GM12878 (cell line): ENCODE measurements at regions not wholly inside any gene's neighbourhood (a gene's known extent, or its start where the extent isn't known, plus 50 kb on each side); places are given as distances from the start of the nearest gene placed in this dataset.

Source experiments
- ATAC-seq: fragments of 200-7000 bp; cut with Tn5 transposase; 3 replicates; pipeline ENCODE4 v1.9.1; 2020; ENCODE audit warnings: mild to moderate bottlenecking, moderate library complexity
- BruUV-seq: library from RNA; stranded (reverse); fragments of 400-500 nt; replicated peaks from 2 replicates; lab custom pipeline; 2021; lab: Mats Ljungman, UMichigan
- CTCF ChIA-PET: fragments of 300-600 bp; sonication (Branson Sonifier 250); formaldehyde crosslinking; extraction: SDS; loops from one replicate; lab custom pipeline; 2021; ENCODE audit warnings: inconsistent platforms; lab: Yijun Ruan, JAX
- POLR2A ChIA-PET: fragments of 350-600 bp; formaldehyde crosslinking; extraction: SDS; loops from one replicate; lab custom pipeline; 2021; ENCODE audit warnings: inconsistent platforms; lab: Charles Lee
- RAD21 ChIA-PET: fragments of 300-600 bp; sonication (Branson Sonifier 250); formaldehyde crosslinking; loops from one replicate; lab custom pipeline; 2023; ENCODE audit warnings: antibody characterized with exemption; ENCODE audit not compliant: unreplicated experiment; lab: Charles Lee
- SMC1A ChIA-PET: fragments of 300-600 bp; sonication (Branson Sonifier 250); formaldehyde crosslinking; loops from one replicate; lab custom pipeline; 2023; ENCODE audit not compliant: unreplicated experiment, uncharacterized antibody; lab: Charles Lee
- DNase-seq: peaks from one replicate; pipeline ENCODE4 v3.0.0-alpha.2; 2011; ENCODE audit warnings: low read depth, low spot score
- FAIRE-seq: peaks from 3 replicates; lab custom pipeline; 2011; peaks lifted over from hg19 to GRCh38; lab: Jason Lieb, UNC
- H2AFZ ChIP-seq: 2 replicates; pipeline ENCODE4 v1.6.0; 2011; ENCODE audit warnings: low read depth, low read length, control low read depth; ENCODE audit not compliant: control insufficient read depth
- H3K27ac ChIP-seq: 2 replicates; pipeline ENCODE4 v1.5.1; 2011; ENCODE audit warnings: control low read depth; ENCODE audit not compliant: control insufficient read depth, insufficient read depth
- H3K27me3 ChIP-seq, 2 experiments: replicated peaks in 1 of 2; 2 replicates each; pipeline versions ENCODE4 v1.6.0 to v1.6.1; 2011; ENCODE audit warnings: low read length in 1 of 2; ENCODE audit not compliant: control insufficient read depth in 2 of 2, insufficient read depth in 2 of 2
- H3K36me3 ChIP-seq, 2 experiments: 2 replicates each; pipeline ENCODE4 v1.5.1; 2011; ENCODE audit warnings: low read length in 1 of 2; ENCODE audit not compliant: control insufficient read depth in 2 of 2, insufficient read depth in 2 of 2
- H3K4me1 ChIP-seq: 2 replicates; pipeline ENCODE4 v1.6.1; 2011; ENCODE audit warnings: mild to moderate bottlenecking, low read length, moderate library complexity, mixed read lengths; ENCODE audit not compliant: control insufficient read depth, insufficient read depth
- H3K4me2 ChIP-seq: 2 replicates; pipeline ENCODE4 v1.6.0; 2011; ENCODE audit warnings: control low read depth; ENCODE audit not compliant: control insufficient read depth, insufficient read depth
- H3K4me3 ChIP-seq: fragments of 200-600 bp; sonication (generic); 2 replicates; pipeline ENCODE4 v1.5.1; 2016
- H3K79me2 ChIP-seq: 2 replicates; pipeline ENCODE4 v1.6.0; 2011; ENCODE audit warnings: low read length; ENCODE audit not compliant: control insufficient read depth, insufficient read depth
- H3K9ac ChIP-seq: 2 replicates; pipeline ENCODE4 v1.8.0; 2011; ENCODE audit warnings: low read length, control low read depth, mixed read lengths; ENCODE audit not compliant: control insufficient read depth, insufficient read depth
- H3K9me3 ChIP-seq: replicated peaks from 3 replicates; pipeline ENCODE4 v1.5.1; 2011; ENCODE audit warnings: mild to moderate bottlenecking, low read length; ENCODE audit not compliant: control insufficient read depth, insufficient read depth
- H4K20me1 ChIP-seq: 2 replicates; pipeline ENCODE4 v1.6.0; 2011; ENCODE audit not compliant: control insufficient read depth, insufficient read depth
- CHD1 ChIP-seq: IDR thresholded peaks from 2 replicates; pipeline ENCODE4 v1.6.1; 2012; ENCODE audit warnings: low read depth, low read length, improper control_type of control experiment
- CREB1 ChIP-seq: IDR thresholded peaks from 2 replicates; pipeline ENCODE4 v1.6.1; 2012; ENCODE audit warnings: low read depth, mild to moderate bottlenecking, inconsistent platforms
- RUNX3 ChIP-seq: IDR thresholded peaks from 2 replicates; pipeline ENCODE4 v1.6.1; 2012; ENCODE audit warnings: low read length, inconsistent platforms
- WGBS: methylation state at CpG from one replicate; pipeline ENCODE4 v1.1.6; 2016; ENCODE audit warnings: low lambda C conversion rate; ENCODE audit not compliant: insufficient replicate concordance, insufficient coverage; ENCODE audit errors: missing lambda C conversion rate; 5-methylcytosine and 5-hydroxymethylcytosine counted together
- in situ Hi-C: fragments of 300-500 bp; cut with MboI; formaldehyde crosslinking; loops from 9 replicates; pipeline ENCODE4 v1.14.3; 2018; ENCODE audit warnings: mixed read lengths
- intact Hi-C: fragments of 100-400 bp; cut with micrococcal nuclease; formaldehyde crosslinking; loops from one replicate; pipeline ENCODE4 v1.14.2; 2022; ENCODE audit not compliant: unreplicated experiment
- TF ChIP-seq, protein P1 (sequence below): fragments of 450-650 bp; IDR thresholded peaks from 2 replicates; pipeline ENCODE4 v1.6.1; 2017; ENCODE audit warnings: mild to moderate bottlenecking, low read depth, inconsistent platforms; ENCODE audit not compliant: poor library complexity, severe bottlenecking
- TF ChIP-seq, protein P2 (sequence below): fragments of 450-650 bp; formaldehyde crosslinking; IDR thresholded peaks from 2 replicates; pipeline ENCODE4 v1.5.0; 2022; ENCODE audit warnings: mild to moderate bottlenecking, missing genetic modification characterization

DNA sequence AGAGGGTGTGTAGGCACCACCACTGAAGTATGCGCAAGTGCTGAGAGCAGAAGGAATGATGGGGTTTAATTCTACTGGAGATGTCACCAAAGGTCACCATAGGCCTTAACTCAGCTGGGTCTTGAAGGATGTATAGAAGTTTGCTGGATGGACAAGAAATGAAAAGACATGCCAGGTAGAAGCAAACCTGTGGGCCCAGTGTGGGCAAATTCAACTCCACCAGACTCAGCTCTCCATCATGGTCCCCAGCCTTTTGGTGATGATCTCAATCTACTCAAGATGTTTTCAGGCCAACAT, 124.5 kb downstream of the SNX5 start:
- Histone ChIP-seq H2AFZ (no peak overlapping the region), H3K27ac (no peak overlapping the region), H3K4me1 (peaks cover 22% of the 10 kb centered on the region), H3K36me3 (no peaks in the 10 kb centered on the region), H3K9ac (no peak overlapping the region), H3K27me3 (no peaks in the 10 kb centered on the region), H3K79me2 (no peaks in the 10 kb centered on the region), H3K9me3 (no peaks in the 10 kb centered on the region; the same call in 2 of the 3 replicates), H3K4me2 (0 out of 2 replicates have a peak overlapping the region, but pooled peaks have one; percentile 15), H3K4me3 (no peak overlapping the region), H4K20me1 (no peaks in the 10 kb centered on the region)
- RAD21 ChIA-PET = no interaction called here
- no peak for TF ChIP-seq CHD1
- TF ChIP-seq, protein P1, sequence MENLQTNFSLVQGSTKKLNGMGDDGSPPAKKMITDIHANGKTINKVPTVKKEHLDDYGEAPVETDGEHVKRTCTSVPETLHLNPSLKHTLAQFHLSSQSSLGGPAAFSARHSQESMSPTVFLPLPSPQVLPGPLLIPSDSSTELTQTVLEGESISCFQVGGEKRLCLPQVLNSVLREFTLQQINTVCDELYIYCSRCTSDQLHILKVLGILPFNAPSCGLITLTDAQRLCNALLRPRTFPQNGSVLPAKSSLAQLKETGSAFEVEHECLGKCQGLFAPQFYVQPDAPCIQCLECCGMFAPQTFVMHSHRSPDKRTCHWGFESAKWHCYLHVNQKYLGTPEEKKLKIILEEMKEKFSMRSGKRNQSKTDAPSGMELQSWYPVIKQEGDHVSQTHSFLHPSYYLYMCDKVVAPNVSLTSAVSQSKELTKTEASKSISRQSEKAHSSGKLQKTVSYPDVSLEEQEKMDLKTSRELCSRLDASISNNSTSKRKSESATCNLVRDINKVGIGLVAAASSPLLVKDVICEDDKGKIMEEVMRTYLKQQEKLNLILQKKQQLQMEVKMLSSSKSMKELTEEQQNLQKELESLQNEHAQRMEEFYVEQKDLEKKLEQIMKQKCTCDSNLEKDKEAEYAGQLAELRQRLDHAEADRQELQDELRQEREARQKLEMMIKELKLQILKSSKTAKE = no peak
- in situ Hi-C loops = no loop called here
- intact Hi-C loops = no loop called here
- FAIRE-seq (no peak), DNase-seq (no peak), ATAC-seq (no peak)
- SMC1A ChIA-PET = no interaction called here
- WGBS = 93% methylated on average over 1 of the region's 1 CpG
- POLR2A ChIA-PET = no interaction called here
- BruUV-seq = no TSS peak
- CTCF ChIA-PET = interaction anchor here (0.9 kb wide), 1 partner anchor 12 kb away, joined by 3 read pairs; no protein-coding TSS in a partner anchor

DNA sequence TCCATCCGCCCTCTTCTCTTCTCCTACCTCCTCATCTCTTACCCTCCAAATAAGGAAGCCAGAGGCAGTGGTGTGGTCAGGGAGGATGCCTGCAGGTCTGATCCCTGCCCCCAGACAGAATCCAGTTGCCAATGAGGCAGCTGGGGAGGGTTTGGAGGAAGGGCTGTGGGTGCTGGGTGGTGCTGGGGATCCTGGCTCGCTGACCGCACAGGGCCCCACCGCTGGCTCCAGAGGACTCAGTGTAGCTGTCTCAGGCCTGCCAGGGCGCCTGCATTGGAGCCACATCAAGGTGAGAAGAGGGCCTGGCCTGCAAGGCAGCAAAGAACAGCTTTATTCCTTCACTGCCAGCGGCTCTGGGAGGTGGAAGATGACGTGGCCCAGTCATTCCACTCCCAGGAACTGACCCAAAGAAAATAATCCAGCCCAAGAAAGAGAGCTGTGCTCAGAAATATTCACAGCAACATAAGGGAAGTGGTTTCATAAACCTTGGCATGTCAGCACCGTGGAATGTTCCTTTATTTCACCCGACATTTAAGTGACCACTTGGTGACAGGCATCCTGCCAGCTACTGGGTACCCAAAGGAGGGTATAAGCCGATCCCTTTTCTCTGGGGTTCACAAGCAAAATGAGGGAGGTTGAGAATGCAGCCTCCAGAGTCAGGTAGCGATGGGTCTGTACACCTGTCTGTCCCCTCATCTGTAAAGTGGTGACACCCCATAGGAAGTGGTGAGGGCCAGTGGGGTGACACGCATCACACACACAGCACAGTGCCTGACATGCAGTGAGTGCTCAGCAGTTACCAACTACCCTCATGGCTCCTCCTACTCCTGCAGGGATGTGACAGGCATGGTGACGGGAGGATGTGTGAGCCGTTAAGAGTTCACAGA, 125.1 kb downstream of the SNX5 start:
- peak; percentile 41; the same call in 2 of the 3 replicates for ATAC-seq
- Histone ChIP-seq H4K20me1 (no peaks in the 10 kb centered on the region), H3K79me2 (no peaks in the 10 kb centered on the region), H3K27me3 (no peaks in the 10 kb centered on the region), H3K9ac (no peak overlapping the region), H3K4me3 (no peak overlapping the region), H3K36me3 (no peaks in the 10 kb centered on the region), H3K4me1 (peaks cover 16% of the 10 kb centered on the region), H3K27ac (no peak overlapping the region), H3K4me2 (0 out of 2 replicates have a peak overlapping the region, but pooled peaks have one; percentile 15), H3K9me3 (no peaks in the 10 kb centered on the region; the same call in 2 of the 3 replicates), H2AFZ (peak overlapping the region; percentile 15)
- WGBS = 49% methylated on average over 14 of the region's 14 CpGs
- DNase-seq = no peak
- ChIA-PET CTCF (interaction anchor here (0.9 kb wide), 1 partner anchor 12 kb away, joined by 3 read pairs; no protein-coding TSS in a partner anchor), SMC1A (no interaction called here), POLR2A (no interaction called here), RAD21 (interaction anchor here (0.5 kb wide), 1 partner anchor 80 kb away, joined by 3 read pairs; no protein-coding TSS in a partner anchor)
- no peak for FAIRE-seq
- BruUV-seq = no TSS peak
- intact Hi-C loops (no loop called here), in situ Hi-C loops (no loop called here)
- TF ChIP-seq CREB1 = peak; percentile 26; the same call in 1 of the 2 replicates
- peak; percentile 36; the same call in 1 of the 2 replicates for TF ChIP-seq RUNX3
- TF ChIP-seq, protein P2, sequence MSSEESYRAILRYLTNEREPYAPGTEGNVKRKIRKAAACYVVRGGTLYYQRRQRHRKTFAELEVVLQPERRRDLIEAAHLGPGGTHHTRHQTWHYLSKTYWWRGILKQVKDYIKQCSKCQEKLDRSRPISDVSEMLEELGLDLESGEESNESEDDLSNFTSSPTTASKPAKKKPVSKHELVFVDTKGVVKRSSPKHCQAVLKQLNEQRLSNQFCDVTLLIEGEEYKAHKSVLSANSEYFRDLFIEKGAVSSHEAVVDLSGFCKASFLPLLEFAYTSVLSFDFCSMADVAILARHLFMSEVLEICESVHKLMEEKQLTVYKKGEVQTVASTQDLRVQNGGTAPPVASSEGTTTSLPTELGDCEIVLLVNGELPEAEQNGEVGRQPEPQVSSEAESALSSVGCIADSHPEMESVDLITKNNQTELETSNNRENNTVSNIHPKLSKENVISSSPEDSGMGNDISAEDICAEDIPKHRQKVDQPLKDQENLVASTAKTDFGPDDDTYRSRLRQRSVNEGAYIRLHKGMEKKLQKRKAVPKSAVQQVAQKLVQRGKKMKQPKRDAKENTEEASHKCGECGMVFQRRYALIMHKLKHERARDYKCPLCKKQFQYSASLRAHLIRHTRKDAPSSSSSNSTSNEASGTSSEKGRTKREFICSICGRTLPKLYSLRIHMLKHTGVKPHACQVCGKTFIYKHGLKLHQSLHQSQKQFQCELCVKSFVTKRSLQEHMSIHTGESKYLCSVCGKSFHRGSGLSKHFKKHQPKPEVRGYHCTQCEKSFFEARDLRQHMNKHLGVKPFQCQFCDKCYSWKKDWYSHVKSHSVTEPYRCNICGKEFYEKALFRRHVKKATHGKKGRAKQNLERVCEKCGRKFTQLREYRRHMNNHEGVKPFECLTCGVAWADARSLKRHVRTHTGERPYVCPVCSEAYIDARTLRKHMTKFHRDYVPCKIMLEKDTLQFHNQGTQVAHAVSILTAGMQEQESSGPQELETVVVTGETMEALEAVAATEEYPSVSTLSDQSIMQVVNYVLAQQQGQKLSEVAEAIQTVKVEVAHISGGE (CRISPR knock-in tag) = no peak
